ENCODE measurements at regions not wholly inside any gene's neighbourhood (a gene's known extent, or its start where the extent isn't known, plus 50 kb on each side); places are given as distances from the start of the nearest gene placed in this dataset.
"Not testable (repeated sequence)": the region's sequence is repeated elsewhere in the genome, so short reads cannot be mapped to it uniquely, and the experiment has no call there.

DNA sequence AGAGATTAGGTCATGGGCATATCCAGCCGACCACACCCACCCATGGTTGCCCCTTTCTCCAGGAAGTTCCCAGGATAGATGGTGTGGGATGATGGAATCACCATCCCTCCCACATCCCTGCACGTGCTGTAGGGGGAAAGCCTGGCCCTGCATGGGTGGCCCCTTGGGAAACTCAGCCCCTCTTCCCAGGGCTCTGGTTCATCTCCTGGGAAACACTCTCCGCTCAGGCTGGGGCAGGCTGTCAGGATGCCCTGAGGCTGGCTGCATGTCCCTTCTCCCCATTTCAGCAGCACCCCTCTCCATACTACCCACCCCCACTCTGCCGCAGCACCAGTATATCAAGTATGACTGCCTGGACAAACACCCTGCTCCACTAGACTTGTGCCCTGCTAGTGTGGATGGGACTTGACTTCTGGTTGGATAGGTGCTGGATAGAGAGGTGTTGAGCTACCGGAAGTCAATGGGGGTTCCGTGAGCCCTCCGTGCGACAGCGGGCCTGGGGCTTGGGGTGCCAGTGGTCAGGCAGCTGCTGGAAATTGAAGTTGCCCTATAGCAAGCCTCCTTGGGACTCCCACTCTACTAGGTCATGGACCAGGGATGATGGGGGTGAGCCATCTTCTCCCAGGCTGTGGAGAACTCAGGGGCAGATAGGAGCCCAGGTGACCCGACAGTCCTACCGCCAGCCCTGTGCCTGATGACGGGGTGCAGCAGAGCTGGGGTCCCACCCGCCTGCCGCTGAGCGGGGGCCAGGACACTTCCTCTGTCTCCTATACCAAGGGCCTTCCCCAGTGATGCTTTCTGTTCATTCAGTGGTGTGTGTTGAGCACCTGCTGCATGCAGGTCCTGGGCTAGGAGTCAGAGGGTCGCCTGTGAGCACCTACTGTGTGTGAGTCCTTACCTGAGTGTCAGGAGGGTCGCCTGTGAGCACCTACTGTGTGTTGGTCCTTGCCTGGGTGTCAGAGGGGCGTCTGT is 69.4 kb upstream of the COL5A1 start:
- Mint-ChIP-seq H3K4me3 (no peak overlapping the region), H3K36me3 (ENCODE audit: low read depth) (no peaks in the 10 kb centered on the region), H3K27ac (no peak overlapping the region), H3K9me3 (no peaks in the 10 kb centered on the region), H3K27me3 (no peaks in the 10 kb centered on the region), H3K4me1 (no peaks in the 10 kb centered on the region)
- peak; percentile 54 for DNase-seq
- intact Hi-C loops (cut with micrococcal nuclease): no loop called here

DNA sequence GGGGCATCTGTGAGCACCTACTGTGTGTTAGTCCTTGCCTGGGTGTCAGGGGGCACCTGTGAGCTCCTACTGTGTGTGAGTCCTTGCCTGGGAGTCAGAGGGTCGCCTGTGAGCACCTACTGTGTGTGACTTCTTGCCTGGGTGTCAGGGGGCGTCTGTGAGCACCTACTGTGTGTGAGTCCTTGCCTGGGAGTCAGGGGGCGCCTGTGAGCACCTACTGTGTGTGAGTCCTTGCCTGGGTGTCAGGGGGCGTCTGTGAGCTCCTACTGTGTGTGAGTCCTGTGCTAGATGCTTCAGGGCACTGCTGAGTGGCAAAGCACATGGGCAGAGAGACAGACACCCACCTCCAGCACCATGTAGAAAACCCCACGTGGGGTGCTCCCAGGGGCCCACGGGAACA is 66.9 kb upstream of the COL5A1 start:
- H3K36me3 Mint-ChIP-seq (ENCODE audit: low read depth); H3K4me3 Mint-ChIP-seq; H3K27me3 Mint-ChIP-seq; intact Hi-C loops (cut with micrococcal nuclease); H3K27ac Mint-ChIP-seq; H3K9me3 Mint-ChIP-seq; H3K4me1 Mint-ChIP-seq: not testable (repeated sequence)
- DNase-seq: peak; percentile 13

DNA sequence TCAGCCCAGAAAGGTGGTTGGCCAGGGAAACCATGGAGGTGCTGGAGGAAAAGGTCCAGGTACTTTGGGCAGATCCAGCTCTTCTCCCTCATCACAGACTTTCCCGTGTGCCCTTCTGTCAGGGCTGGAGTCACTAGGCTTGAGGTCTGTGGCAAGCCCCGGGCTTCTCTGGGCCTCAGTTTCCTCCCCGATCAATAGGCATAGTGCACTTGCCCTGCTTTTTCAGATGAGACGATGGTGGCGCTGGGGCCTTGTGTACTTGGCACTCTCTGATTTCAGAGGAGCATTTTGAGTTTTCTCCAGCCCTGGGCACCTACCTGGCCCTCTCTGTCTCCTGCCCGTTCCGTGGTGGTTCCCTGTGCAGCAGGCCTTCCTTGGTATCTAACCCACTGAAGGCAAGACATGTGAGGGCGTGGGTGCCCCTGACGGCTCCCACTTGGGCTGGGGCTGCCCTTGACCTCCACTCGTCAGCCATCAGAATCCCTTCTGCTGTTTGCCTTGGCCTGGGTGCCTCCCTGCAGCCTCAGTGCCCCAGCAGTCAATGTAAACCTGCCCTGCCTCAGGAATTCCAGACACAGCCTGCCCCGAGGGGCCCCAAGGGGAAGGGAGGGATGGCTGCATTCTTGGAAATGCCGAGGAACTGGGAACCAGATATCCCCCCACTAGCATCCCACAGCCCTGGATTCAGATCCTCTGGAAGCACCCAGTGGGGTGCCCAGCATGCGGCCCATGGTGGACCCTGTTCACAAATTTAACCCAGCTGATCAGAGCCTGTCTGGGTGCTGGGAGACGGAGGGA is 66.3 kb upstream of the COL5A1 start:
- intact Hi-C loops (cut with micrococcal nuclease): no loop called here
- Mint-ChIP-seq H3K4me1 (no peaks in the 10 kb centered on the region), H3K27me3 (peaks cover 2% of the 10 kb centered on the region), H3K36me3 (ENCODE audit: low read depth) (no peaks in the 10 kb centered on the region), H3K4me3 (no peak overlapping the region), H3K9me3 (no peaks in the 10 kb centered on the region), H3K27ac (no peak overlapping the region)
- peak; percentile 25 for DNase-seq

DNA sequence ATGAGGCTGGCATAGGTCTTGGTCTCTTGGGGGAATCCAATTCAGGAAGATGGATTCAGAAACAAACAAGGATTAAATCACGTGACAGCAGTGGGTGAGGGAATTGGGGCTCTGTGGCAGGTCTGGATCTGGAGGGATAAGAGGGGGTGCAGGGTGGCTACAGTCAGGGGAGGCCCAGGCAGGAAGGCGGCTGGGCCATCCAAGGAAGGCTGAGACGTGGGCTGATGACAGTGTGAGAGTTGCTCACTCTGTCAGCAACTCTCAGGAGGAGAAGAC is 65.8 kb upstream of the COL5A1 start:
- intact Hi-C loops (cut with micrococcal nuclease): no loop called here
- Mint-ChIP-seq H3K9me3 (no peaks in the 10 kb centered on the region), H3K27ac (no peak overlapping the region), H3K27me3 (peaks cover 5% of the 10 kb centered on the region), H3K4me1 (no peaks in the 10 kb centered on the region), H3K36me3 (ENCODE audit: low read depth) (no peaks in the 10 kb centered on the region), H3K4me3 (no peak overlapping the region)
- no peak for DNase-seq

DNA sequence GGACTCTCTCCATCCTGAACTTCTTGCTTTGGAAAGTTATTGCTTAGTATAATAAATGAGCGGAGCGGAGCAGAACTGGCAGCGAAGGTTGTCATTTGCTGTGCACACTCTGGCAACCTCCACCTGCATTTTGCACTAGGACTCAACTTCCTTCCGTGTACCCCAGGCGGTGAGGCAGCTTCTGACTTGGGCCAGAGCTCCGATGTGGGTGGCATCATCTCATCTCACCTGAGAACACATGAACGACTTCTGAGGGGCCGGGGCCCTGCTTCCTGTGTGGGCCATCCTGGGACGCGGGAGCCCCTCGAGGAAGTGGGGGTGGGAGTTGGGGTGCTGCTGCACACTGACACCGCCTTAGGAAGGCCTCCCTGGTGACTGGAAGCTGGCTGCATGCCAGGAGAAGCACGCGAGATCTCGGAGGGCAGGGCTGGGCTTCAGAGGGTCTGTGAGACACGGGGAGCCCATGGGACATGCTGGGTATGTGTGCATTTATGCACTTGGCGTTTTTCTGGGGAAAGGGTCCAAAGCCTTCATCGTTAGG is 56.5 kb upstream of the COL5A1 start:
- H3K27ac Mint-ChIP-seq: no peak overlapping the region
- intact Hi-C loops (cut with micrococcal nuclease): no loop called here
- H3K9me3 Mint-ChIP-seq: no peaks in the 10 kb centered on the region
- no peak overlapping the region for H3K4me3 Mint-ChIP-seq
- H3K4me1 Mint-ChIP-seq: no peaks in the 10 kb centered on the region
- peaks cover 3% of the 10 kb centered on the region for H3K27me3 Mint-ChIP-seq
- peak; percentile 44 for DNase-seq
- H3K36me3 Mint-ChIP-seq (ENCODE audit: low read depth): no peaks in the 10 kb centered on the region

DNA sequence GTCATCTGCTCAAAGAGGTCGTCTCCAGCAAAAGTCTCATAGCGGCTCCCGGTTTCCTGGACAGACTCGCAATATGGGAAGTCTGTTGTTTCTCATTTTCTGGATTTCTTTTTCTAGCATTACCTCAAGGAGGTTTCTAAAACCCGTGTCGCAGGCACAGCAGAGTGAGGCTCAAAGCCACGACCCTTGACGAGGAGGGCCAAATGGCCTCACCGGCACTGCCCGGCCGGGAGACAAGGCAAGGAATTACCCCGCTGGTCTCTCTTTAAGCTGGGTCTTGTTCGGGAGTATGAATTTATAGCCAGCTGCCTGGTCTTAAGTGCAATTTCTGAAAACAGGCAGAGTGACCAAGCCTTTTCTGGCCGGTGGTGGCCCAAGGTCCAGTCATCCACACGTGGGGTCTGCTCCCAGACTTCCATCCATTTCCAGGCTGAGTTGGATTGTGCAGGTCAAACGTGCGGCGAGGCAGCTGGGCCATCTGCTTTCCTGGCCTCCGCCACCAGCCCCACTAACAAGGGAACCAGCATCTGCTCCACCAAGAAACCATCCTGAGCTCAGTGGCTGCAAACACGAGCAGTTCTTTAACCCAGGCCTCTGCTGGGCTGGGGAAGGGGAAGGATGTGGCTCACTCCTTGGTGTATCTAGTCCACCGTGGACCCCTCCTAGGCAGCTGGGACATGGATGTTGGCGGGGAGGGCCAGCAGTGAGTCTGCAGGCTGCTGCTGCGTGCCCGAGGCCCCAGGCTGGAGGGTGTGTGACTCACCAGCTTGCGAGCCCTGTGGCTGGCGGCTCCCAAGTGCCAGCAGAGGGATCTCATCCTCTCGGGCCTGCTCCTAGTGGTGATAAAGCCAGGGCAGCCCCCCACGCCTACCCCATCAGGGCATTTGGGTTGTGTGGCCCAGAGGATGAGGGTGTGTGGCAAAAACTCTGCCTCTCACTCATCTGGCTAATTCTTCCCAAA is 55.6 kb upstream of the COL5A1 start:
- Mint-ChIP-seq H3K27me3 (no peaks in the 10 kb centered on the region), H3K4me1 (no peaks in the 10 kb centered on the region), H3K9me3 (no peaks in the 10 kb centered on the region), H3K27ac (no peak overlapping the region), H3K4me3 (no peak overlapping the region), H3K36me3 (ENCODE audit: low read depth) (no peaks in the 10 kb centered on the region)
- DNase-seq: peak; percentile 37
- intact Hi-C loops (cut with micrococcal nuclease): no loop called here

DNA sequence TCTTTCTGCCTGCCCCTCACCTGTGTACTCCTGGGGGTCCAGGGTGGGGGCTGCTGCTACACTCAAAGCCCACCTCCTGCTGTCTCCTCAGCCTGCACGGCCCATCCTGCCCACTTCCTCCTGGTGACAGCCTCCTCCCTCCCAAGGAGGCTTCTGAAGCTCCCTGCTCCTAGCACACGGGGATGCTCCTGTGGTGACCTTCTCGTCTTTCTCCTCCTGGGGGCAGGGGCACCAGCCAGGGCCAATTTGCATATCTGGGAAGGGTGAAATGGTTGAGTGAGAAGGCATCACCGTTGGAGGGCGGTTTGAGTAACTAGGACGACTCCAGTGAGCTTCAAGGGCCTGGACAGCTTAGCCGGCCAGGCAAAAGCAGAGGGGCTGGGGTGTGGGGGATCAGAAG is 51.9 kb upstream of the COL5A1 start:
- H3K4me1 Mint-ChIP-seq: no peaks in the 10 kb centered on the region
- DNase-seq: peak; percentile 29
- no peaks in the 10 kb centered on the region for H3K36me3 Mint-ChIP-seq (ENCODE audit: low read depth)
- H3K9me3 Mint-ChIP-seq: no peaks in the 10 kb centered on the region
- H3K27ac Mint-ChIP-seq: no peak overlapping the region
- intact Hi-C loops (cut with micrococcal nuclease): no loop called here
- no peak overlapping the region for H3K4me3 Mint-ChIP-seq
- no peaks in the 10 kb centered on the region for H3K27me3 Mint-ChIP-seq

DNA sequence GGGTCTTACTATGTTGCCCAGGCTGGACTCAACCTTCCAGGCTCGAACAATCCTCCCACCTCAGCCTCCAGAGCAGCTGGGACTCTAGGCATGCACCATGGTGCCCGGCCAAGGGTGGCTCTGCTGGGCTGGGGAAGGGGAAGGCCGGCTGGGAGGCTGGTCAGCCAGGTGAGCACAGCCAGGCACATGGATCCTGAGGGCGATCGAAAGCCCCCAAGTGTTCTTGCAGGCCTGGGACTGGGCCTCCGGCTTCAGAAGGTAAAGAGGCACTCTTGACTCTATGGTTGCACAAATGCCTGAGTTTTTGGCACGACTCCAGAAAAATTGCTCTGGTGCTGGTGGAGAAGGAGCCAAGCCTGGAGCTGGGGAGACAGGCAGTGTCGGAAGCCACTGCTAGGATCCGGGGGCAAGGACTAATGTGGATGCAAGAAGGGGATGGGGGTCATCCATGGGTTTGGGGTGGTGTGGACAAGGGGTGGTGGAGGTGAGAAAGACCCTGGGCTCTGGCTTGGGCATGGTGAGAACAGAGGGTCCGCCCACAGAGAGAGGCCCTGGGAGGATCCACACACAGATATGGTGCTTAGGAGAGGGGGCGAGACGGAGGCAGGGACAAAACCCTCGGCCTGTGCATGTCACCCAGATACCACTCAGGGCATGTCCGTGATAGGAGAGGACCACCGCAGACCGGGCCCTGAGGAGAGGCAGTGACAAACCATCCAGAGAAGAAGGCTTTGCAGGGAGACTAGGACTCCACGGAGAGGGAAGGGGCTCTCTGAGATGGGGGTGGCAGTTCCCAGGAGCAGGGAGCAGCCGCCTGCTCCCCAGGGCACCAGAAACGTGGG is 51.1 kb upstream of the COL5A1 start:
- no peak overlapping the region for H3K4me3 Mint-ChIP-seq
- H3K27me3 Mint-ChIP-seq: no peaks in the 10 kb centered on the region
- H3K36me3 Mint-ChIP-seq (ENCODE audit: low read depth): no peaks in the 10 kb centered on the region
- H3K27ac Mint-ChIP-seq: no peak overlapping the region
- DNase-seq: peak; percentile 20
- intact Hi-C loops (cut with micrococcal nuclease): no loop called here
- no peaks in the 10 kb centered on the region for H3K9me3 Mint-ChIP-seq
- no peaks in the 10 kb centered on the region for H3K4me1 Mint-ChIP-seq

DNA sequence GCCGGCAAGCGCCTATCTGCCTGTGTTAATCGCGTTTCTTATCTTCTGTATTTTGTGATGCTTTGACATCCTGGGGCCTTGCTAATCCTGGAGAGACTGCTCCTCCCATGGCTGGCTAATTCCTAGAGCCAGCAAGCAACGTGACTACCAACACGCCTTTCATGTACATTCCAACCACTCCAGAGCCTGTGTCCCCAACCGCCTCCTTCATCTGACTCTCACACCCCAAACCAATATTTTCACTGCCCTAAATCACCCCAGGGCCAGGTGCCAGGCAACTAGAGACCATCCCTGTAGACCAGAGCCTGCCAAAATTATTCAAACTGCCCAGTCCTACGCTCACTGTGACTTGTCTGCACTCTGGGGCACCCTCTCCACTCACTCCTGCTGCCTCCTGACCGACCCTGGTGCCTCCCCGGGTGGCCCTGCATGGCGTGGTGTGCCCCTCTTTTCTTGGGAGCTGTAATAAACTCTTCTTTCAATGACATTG is 50.5 kb upstream of the COL5A1 start:
- H3K36me3 Mint-ChIP-seq (ENCODE audit: low read depth): no peaks in the 10 kb centered on the region
- intact Hi-C loops (cut with micrococcal nuclease): no loop called here

DNA sequence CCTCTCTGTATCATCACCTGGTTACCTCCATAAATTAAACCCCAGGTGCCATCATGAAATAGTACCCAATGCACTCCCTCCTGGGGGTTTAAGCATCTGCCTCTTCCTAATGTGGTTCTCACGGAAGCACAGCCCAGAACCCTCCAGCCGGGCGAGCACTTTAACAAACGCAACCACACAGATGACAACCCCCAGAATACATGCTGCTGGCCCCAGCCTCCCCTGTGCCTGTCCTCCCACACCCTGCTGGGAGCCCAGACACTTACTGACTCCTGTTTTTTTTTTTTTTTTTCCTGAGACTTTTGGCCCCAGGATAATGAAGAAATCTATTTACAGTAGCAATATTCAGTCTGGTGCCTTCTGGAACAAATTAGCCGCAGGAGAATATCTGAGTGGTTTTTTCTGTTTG is 50.0 kb upstream of the COL5A1 start:
- Mint-ChIP-seq H3K27me3 (no peaks in the 10 kb centered on the region), H3K4me3 (no peak overlapping the region), H3K4me1 (no peaks in the 10 kb centered on the region), H3K36me3 (ENCODE audit: low read depth) (no peaks in the 10 kb centered on the region), H3K27ac (no peak overlapping the region), H3K9me3 (no peaks in the 10 kb centered on the region)
- intact Hi-C loops (cut with micrococcal nuclease): no loop called here
- DNase-seq: no peak

More for the DNA sequence above, 50.5 kb upstream of the COL5A1 start:
- Mint-ChIP-seq H3K27ac (no peak overlapping the region), H3K9me3 (no peaks in the 10 kb centered on the region), H3K27me3 (no peaks in the 10 kb centered on the region), H3K4me3 (no peak overlapping the region), H3K4me1 (no peaks in the 10 kb centered on the region)
- peak; percentile 30 for DNase-seq
